WERI-Rb-1 (cell line): ENCODE measurements at regions not wholly inside any gene's neighbourhood (a gene's known extent, or its start where the extent isn't known, plus 50 kb on each side); places are given as distances from the start of the nearest gene placed in this dataset.

Experiments
- DNase-seq: peaks from one replicate; pipeline ENCODE4 v3.0.0-alpha.2; 2020
- H3K27ac ChIP-seq: fragments of 250-450 bp; sonication (Bioruptor Pico); 2 replicates; pipeline ENCODE4 v1.5.1; 2020; ENCODE audit warnings: mild to moderate bottlenecking, moderate library complexity
- H3K27me3 ChIP-seq: fragments of 250-450 bp; sonication (Bioruptor Pico); 2 replicates; pipeline ENCODE4 v1.5.1; 2021; ENCODE audit warnings: mild to moderate bottlenecking, low read depth, moderate library complexity; ENCODE audit not compliant: insufficient read depth, severe bottlenecking
- H3K36me3 ChIP-seq: fragments of 250-450 bp; sonication (Bioruptor Pico); 2 replicates; pipeline ENCODE4 v1.5.1; 2020; ENCODE audit warnings: mild to moderate bottlenecking, moderate library complexity
- H3K4me3 ChIP-seq: 2 replicates; pipeline ENCODE4 v1.5.1; 2011; ENCODE audit warnings: low read depth, mild to moderate bottlenecking, control low read depth, low read length
- H3K9me3 ChIP-seq: fragments of 250-450 bp; sonication (Bioruptor Pico); 2 replicates; pipeline ENCODE4 v1.5.1; 2021; ENCODE audit warnings: mild to moderate bottlenecking, moderate library complexity; ENCODE audit not compliant: severe bottlenecking
- TF ChIP-seq, protein P1 (sequence below): IDR thresholded peaks from 2 replicates; pipeline ENCODE4 v1.5.1; 2011; ENCODE audit warnings: low read depth, mild to moderate bottlenecking, control low read depth, inconsistent platforms, low read length

DNA sequence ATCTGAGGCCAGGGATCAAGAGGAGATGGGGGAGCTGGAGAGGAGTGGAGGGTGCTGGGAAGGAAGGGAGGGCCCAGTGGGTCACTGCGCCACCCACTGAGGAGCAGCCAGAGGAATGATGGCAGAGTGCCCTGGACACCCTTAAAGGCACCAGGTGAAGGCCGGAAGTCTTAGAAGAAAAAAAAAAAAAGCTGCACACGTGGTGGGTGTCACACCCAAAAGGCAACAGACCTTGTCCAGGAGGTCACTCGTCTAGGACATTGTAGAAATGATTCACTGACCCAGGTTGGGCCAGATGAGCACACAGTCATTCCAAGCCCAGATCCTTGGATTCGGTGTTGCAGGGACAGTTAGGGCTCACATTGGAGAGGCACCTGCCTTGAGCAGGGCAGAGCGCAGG is 93.5 kb upstream of the TRIM2 start:
- Histone ChIP-seq H3K9me3 (peaks cover 1% of the 10 kb centered on the region), H3K27me3 (no peaks in the 10 kb centered on the region), H3K27ac (no peak overlapping the region), H3K36me3 (no peaks in the 10 kb centered on the region), H3K4me3 (no peak overlapping the region)
- no peak for DNase-seq
- TF ChIP-seq, protein P1, sequence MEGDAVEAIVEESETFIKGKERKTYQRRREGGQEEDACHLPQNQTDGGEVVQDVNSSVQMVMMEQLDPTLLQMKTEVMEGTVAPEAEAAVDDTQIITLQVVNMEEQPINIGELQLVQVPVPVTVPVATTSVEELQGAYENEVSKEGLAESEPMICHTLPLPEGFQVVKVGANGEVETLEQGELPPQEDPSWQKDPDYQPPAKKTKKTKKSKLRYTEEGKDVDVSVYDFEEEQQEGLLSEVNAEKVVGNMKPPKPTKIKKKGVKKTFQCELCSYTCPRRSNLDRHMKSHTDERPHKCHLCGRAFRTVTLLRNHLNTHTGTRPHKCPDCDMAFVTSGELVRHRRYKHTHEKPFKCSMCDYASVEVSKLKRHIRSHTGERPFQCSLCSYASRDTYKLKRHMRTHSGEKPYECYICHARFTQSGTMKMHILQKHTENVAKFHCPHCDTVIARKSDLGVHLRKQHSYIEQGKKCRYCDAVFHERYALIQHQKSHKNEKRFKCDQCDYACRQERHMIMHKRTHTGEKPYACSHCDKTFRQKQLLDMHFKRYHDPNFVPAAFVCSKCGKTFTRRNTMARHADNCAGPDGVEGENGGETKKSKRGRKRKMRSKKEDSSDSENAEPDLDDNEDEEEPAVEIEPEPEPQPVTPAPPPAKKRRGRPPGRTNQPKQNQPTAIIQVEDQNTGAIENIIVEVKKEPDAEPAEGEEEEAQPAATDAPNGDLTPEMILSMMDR: no peak

- Histone ChIP-seq H3K4me3 (no peak overlapping the region), H3K27ac (no peak overlapping the region), H3K36me3 (no peaks in the 10 kb centered on the region), H3K27me3 (no peaks in the 10 kb centered on the region), H3K9me3 (no peaks in the 10 kb centered on the region)
- no peak for DNase-seq
- TF ChIP-seq, protein P1: no peak
Measured at GRCh38 chr4:153111426-153112040, 92.7 kb upstream of the TRIM2 start.

DNA sequence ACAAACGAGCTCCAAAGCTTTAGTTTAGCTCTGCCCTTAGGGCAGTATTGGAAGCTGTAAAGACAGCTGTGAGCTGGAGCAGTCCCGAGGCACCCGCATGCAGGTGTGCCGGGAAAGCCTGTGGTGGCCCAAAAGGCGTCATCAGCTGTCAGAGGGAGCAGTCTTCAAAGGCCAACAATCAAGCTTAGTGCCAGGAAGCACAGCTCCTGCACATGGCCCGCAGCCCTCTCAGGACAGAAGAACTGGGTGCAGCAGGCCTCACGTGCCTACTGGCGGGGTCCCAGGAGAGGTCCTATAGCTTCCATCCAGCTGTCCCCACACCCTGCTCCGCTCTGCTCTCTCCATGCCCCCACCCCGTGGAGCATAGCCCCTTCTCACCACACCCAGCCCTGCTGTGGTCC is 92.2 kb upstream of the TRIM2 start:
- Histone ChIP-seq H3K27ac (no peak overlapping the region), H3K4me3 (no peak overlapping the region)
- DNase-seq: no peak

DNA sequence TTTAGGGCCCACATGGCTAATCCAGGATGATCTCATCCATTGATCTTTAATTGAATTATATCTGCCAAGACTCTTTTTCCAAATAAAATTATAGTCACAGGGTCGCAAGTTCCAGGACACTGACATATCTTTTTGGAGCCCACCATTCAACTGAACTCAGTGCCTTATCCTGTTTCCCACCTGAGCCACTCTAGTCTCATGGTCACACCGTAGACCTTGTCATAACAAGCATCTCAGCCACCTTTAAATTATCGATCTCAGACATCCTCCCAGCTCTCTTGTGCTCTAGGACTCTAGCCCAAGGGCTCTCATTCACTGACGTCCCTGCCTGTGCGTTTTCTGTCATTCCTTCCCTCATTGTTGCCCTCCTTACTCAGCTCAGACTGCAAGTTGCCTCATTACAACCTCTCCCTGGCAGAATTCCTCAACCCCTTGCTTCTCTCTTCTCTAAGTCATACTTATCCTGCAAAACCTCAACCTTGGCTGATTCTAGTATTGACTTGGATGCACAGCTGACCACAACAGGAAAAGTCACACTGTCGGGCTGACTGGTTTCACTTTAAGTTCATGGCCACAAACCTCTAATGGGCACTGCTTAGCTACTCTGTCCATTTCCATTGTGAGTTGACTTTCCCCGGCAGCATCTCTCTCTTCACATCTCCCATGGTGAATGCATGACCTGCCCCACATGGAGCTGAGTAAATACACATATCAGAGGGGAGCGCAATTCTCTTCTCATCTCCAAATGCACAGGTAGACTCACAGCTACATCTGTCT is 91.0 kb upstream of the TRIM2 start:
- H3K36me3 ChIP-seq: no peaks in the 10 kb centered on the region
- H3K4me3 ChIP-seq: no peak overlapping the region
- H3K9me3 ChIP-seq: no peaks in the 10 kb centered on the region
- TF ChIP-seq, protein P1: no peak
- DNase-seq: no peak
- H3K27ac ChIP-seq: no peak overlapping the region
- no peaks in the 10 kb centered on the region for H3K27me3 ChIP-seq

More for the DNA sequence above, 92.2 kb upstream of the TRIM2 start:
- Histone ChIP-seq H3K9me3 (no peaks in the 10 kb centered on the region), H3K36me3 (no peaks in the 10 kb centered on the region), H3K27me3 (no peaks in the 10 kb centered on the region)
- TF ChIP-seq, protein P1: no peak

DNA sequence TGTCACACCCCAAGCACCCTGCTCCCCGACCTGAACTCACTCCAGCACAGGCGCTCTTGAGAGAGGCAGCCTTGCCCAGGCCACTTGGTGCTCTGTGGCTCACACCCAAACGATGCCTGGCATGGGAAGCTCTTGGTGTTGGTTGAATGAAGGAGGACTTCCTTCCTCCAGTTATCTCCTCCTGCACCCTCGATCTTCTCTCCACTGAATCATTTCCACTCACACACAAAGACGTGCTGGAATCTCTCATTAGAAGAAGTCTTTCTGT is 90.5 kb upstream of the TRIM2 start:
- DNase-seq: no peak
- Histone ChIP-seq H3K4me3 (no peak overlapping the region), H3K9me3 (no peaks in the 10 kb centered on the region), H3K36me3 (no peaks in the 10 kb centered on the region), H3K27me3 (no peaks in the 10 kb centered on the region), H3K27ac (no peak overlapping the region)
- TF ChIP-seq, protein P1: no peak

DNA sequence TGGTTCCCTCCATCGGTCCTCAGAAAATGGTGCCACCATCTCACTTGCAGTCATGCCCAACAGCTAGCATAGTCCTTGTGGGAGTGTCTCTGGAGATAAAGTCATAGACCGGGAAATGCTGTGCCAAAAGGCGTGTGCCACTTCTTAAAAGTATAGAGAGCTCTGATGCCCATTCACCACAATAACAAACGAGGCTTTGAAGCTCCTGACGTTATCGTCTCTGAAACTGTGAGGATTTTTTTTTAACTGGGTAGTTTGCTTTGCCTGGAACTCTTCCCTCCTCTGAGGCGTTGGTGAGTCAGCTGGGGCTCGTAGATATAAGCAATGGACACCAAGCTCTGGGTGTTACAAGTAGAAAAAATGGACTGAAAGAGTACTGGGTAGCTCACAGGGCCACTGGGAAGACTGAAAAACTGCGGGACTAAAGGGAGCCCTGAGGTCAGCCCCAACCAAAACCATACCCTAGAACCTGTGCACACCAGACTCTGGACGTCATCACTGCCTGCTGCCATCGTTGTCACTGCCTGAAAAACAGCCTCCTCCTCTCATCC is 89.4 kb upstream of the TRIM2 start:
- Histone ChIP-seq H3K27ac (no peak overlapping the region), H3K27me3 (no peaks in the 10 kb centered on the region), H3K4me3 (no peak overlapping the region), H3K36me3 (no peaks in the 10 kb centered on the region), H3K9me3 (no peaks in the 10 kb centered on the region)
- TF ChIP-seq, protein P1: no peak
- DNase-seq: no peak
